ENCODE measurements at regions not wholly inside any gene's neighbourhood (a gene's known extent, or its start where the extent isn't known, plus 50 kb on each side); places are given as distances from the start of the nearest gene placed in this dataset.

- no peak for DNase-seq
- Histone ChIP-seq H3K4me1 (no peaks in the 10 kb centered on the region), H3K27ac (no peak overlapping the region), H3K9me3 (no peaks in the 10 kb centered on the region), H3K27me3 (no peaks in the 10 kb centered on the region), H3K36me3 (no peaks in the 10 kb centered on the region), H3K4me3 (no peak overlapping the region)
- 71 to 72% methylated on average over 5 of the region's 5 CpGs for WGBS, 2 donors
- TF ChIP-seq POLR2A (IDR thresholded peaks at IDR 0.05): no peak
- no peak for TF ChIP-seq CTCF (IDR thresholded peaks at IDR 0.05)
- no peak for TF ChIP-seq EP300 (IDR thresholded peaks at IDR 0.05)
- TF ChIP-seq POLR2AphosphoS5 (IDR thresholded peaks at IDR 0.05): no peak
- no peak for ATAC-seq (ENCODE audit: low FRiP score in 2 of 2)
Observed at GRCh38 chr9:108234811-108235210, 621.0 kb downstream of the ACTL7B start.

- Histone ChIP-seq H3K4me3 (no peak overlapping the region), H3K27me3 (no peaks in the 10 kb centered on the region), H3K27ac (no peak overlapping the region), H3K36me3 (no peaks in the 10 kb centered on the region), H3K4me1 (no peaks in the 10 kb centered on the region), H3K9me3 (peaks cover 0 to 4% (median 0%) of the 10 kb centered on the region in 4 donors)
- TF ChIP-seq CTCF (IDR thresholded peaks at IDR 0.05) (no peak), POLR2AphosphoS5 (IDR thresholded peaks at IDR 0.05) (no peak), EP300 (IDR thresholded peaks at IDR 0.05) (no peak), POLR2A (IDR thresholded peaks at IDR 0.05) (no peak)
- 60 to 72% methylated on average over 5 of the region's 5 CpGs for WGBS, 2 donors
- no peak for DNase-seq
- no peak for ATAC-seq (ENCODE audit: low FRiP score in 2 of 2)
Observed at GRCh38 chr9:108225149-108225800, 630.5 kb downstream of the ACTL7B start.

- TF ChIP-seq EP300 (IDR thresholded peaks at IDR 0.05) (no peak), POLR2A (IDR thresholded peaks at IDR 0.05) (no peak), CTCF (IDR thresholded peaks at IDR 0.05) (no peak), POLR2AphosphoS5 (IDR thresholded peaks at IDR 0.05) (no peak)
- no peaks in the 10 kb centered on the region for H3K4me1 ChIP-seq
- DNase-seq (no peak), ATAC-seq (ENCODE audit: low FRiP score in 2 of 2) (no peak)
- no peaks in the 10 kb centered on the region for H3K27me3 ChIP-seq
- peaks cover 0 to 4% (median 0%) of the 10 kb centered on the region in 4 donors for H3K9me3 ChIP-seq
- WGBS, 2 donors: 84 to 88% methylated on average over 3 of the region's 3 CpGs
- no peak overlapping the region for H3K27ac ChIP-seq
- no peak overlapping the region for H3K4me3 ChIP-seq
- no peaks in the 10 kb centered on the region for H3K36me3 ChIP-seq
Observed at GRCh38 chr9:108224716-108225115, 631.1 kb downstream of the ACTL7B start.

GRCh38 chr9:108219664-108220063 is 636.1 kb downstream of the ACTL7B start:
- ATAC-seq (ENCODE audit: low FRiP score in 2 of 2) (no peak), DNase-seq (no peak)
- Histone ChIP-seq H3K27ac (no peak overlapping the region), H3K27me3 (no peaks in the 10 kb centered on the region), H3K4me1 (no peaks in the 10 kb centered on the region), H3K36me3 (no peaks in the 10 kb centered on the region), H3K4me3 (no peak overlapping the region), H3K9me3 (no peaks in the 10 kb centered on the region)
- 66 to 85% methylated on average over 4 of the region's 4 CpGs for WGBS, 2 donors
- TF ChIP-seq POLR2A (IDR thresholded peaks at IDR 0.05): no peak
- no peak for TF ChIP-seq CTCF (IDR thresholded peaks at IDR 0.05)
- TF ChIP-seq EP300 (IDR thresholded peaks at IDR 0.05): no peak
- no peak for TF ChIP-seq POLR2AphosphoS5 (IDR thresholded peaks at IDR 0.05)
